ENCODE measurements at regions not wholly inside any gene's neighbourhood (a gene's known extent, or its start where the extent isn't known, plus 50 kb on each side); places are given as distances from the start of the nearest gene placed in this dataset.

- Histone ChIP-seq H4K20me1 (replicated peaks; ENCODE audit: control insufficient read depth, extremely low read depth, insufficient read depth, low read length) (no peaks in the 10 kb centered on the region), H3K36me3 (ENCODE audit: control insufficient read depth in 2 of 2, extremely low read depth in 1 of 2, insufficient read depth in 2 of 2, low read length in 2 of 2) (no peaks in the 10 kb centered on the region), H3K4me2 (ENCODE audit: insufficient read depth, low read length) (no peak overlapping the region), H3K27ac (ENCODE audit: insufficient read depth, low read depth, low read length) (no peak overlapping the region), H3K9ac (replicated peaks; ENCODE audit: extremely low read depth, insufficient read depth, low read length) (no peak overlapping the region), H3K4me1 (ENCODE audit: control insufficient read depth, extremely low read depth, insufficient read depth, low read length) (no peaks in the 10 kb centered on the region), H3K79me2 (ENCODE audit: control insufficient read depth, insufficient read depth, low read length) (no peaks in the 10 kb centered on the region), H3K9me3 (replicated peaks; ENCODE audit: control insufficient read depth, insufficient read depth, low read length) (peaks cover 15% of the 10 kb centered on the region), H2AFZ (ENCODE audit: low read depth, low read length) (no peak overlapping the region), H3K9me1 (replicated peaks; ENCODE audit: control insufficient read depth, extremely low read depth, insufficient read depth, low read length) (no peaks in the 10 kb centered on the region), H3K4me3 (replicated peaks in 1 of 3; ENCODE audit: insufficient read depth in 1 of 3, low read depth in 1 of 3, low read length in 3 of 3) (no peak overlapping the region), H3K27me3 (ENCODE audit: control insufficient read depth in 2 of 2, insufficient read depth in 2 of 2, low read length in 2 of 2) (no peaks in the 10 kb centered on the region)
- TF ChIP-seq POLR2A (IDR thresholded peaks at IDR 0.05; ENCODE audit: low read depth, low read length), result no peak
- no peak for TF ChIP-seq EZH2 (IDR thresholded peaks at IDR 0.05; ENCODE audit: borderline replicate concordance, low read depth, low read length, severe bottlenecking)
- TF ChIP-seq, protein P1, sequence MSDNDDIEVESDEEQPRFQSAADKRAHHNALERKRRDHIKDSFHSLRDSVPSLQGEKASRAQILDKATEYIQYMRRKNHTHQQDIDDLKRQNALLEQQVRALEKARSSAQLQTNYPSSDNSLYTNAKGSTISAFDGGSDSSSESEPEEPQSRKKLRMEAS (IDR thresholded peaks at IDR 0.05; ENCODE audit: insufficient read depth, insufficient read length), result no peak
- TF ChIP-seq CTCF (IDR thresholded peaks at IDR 0.05; ENCODE audit: extremely low read depth in 1 of 2, insufficient read depth in 1 of 2, low read depth in 1 of 2, low read length in 2 of 2), result no peak
- no peak for TF ChIP-seq FOS (IDR thresholded peaks at IDR 0.05; ENCODE audit: borderline replicate concordance, insufficient read depth, low read length)
- TF ChIP-seq POLR2AphosphoS5 (IDR thresholded peaks at IDR 0.05; ENCODE audit: insufficient read depth, low read depth, low read length), result no peak
- no peak for TF ChIP-seq GATA2 (IDR thresholded peaks at IDR 0.05; ENCODE audit: insufficient read depth, insufficient read length, low read depth, low read length)
- no peak for TF ChIP-seq MYC (IDR thresholded peaks at IDR 0.05; ENCODE audit: low read depth, low read length)
- no peak for TF ChIP-seq JUN (IDR thresholded peaks at IDR 0.05; ENCODE audit: borderline replicate concordance, insufficient read depth, insufficient read length, low read depth)
- BruUV-seq (replicated peaks), result no TSS peak
- intact Hi-C loops (cut with micrococcal nuclease) (no loop called here), dilution Hi-C loops (cut with MboI; ENCODE audit: extremely low pct_ligation_motif_present, low sequenced_read_pairs) (no loop called here)
- FAIRE-seq (no peak), DNase-seq (ENCODE audit: low read depth, low spot score) (no peak)
- CTCF ChIA-PET, result no interaction called here
- POLR2A ChIA-PET, result no interaction called here
Observed at GRCh38 chr4:59945277-59945676, 1254.8 kb upstream of the ADGRL3 start.
